Endothelial cell of umbilical vein (primary cell): ENCODE measurements at regions not wholly inside any gene's neighbourhood (a gene's known extent, or its start where the extent isn't known, plus 50 kb on each side); places are given as distances from the start of the nearest gene placed in this dataset.

Experiments
- BruUV-seq: library from RNA; stranded (reverse); fragments of 400-500 nt; replicated peaks from 2 replicates; lab custom pipeline; 2021; lab: Mats Ljungman, UMichigan
- CTCF ChIA-PET: fragments of 300-600, 350-600 bp; sonication (Branson Sonifier 250); formaldehyde crosslinking; loops from one replicate; lab custom pipeline; 2021; ENCODE audit warnings: antibody characterized with exemption, inconsistent platforms; lab: Charles Lee
- POLR2A ChIA-PET: fragments of 300-600, 350-600 bp; sonication (Branson Sonifier 250); formaldehyde crosslinking; loops from one replicate; lab custom pipeline; 2021; ENCODE audit warnings: antibody characterized with exemption, inconsistent platforms; lab: Charles Lee
- DNase-seq: peaks from one replicate; pipeline ENCODE4 v3.0.0-alpha.2; 2011; ENCODE audit warnings: low read depth, low spot score
- FAIRE-seq: peaks from 2 replicates; lab custom pipeline; 2011; peaks lifted over from hg19 to GRCh38; lab: Jason Lieb, UNC
- H2AFZ ChIP-seq: 2 replicates; pipeline ENCODE4 v1.6.0; 2012; ENCODE audit warnings: low read depth, low read length, control low read depth, inconsistent platforms
- H3K27ac ChIP-seq: 2 replicates; pipeline ENCODE4 v1.5.1; 2011; ENCODE audit warnings: low read depth, mild to moderate bottlenecking, control low read depth, low read length, moderate library complexity; ENCODE audit not compliant: insufficient read depth
- H3K27me3 ChIP-seq, 2 experiments: 2 replicates each; pipeline versions ENCODE4 v1.6.0 to v1.6.1; 2011; ENCODE audit warnings: low read length in 2 of 2, mixed read lengths in 1 of 2; ENCODE audit not compliant: control insufficient read depth in 2 of 2, insufficient read depth in 2 of 2
- H3K36me3 ChIP-seq, 2 experiments: 2 replicates in 1 of 2; 3 replicates in 1 of 2; pipeline ENCODE4 v1.5.1; 2011; ENCODE audit warnings: low read length in 2 of 2, mild to moderate bottlenecking in 1 of 2, moderate library complexity in 1 of 2; ENCODE audit not compliant: control insufficient read depth in 2 of 2, insufficient read depth in 2 of 2; ENCODE audit errors: extremely low read depth in 1 of 2
- H3K4me1 ChIP-seq: 3 replicates; pipeline ENCODE4 v1.5.1; 2011; ENCODE audit warnings: mild to moderate bottlenecking, low read length; ENCODE audit not compliant: control insufficient read depth, insufficient read depth; ENCODE audit errors: extremely low read depth
- H3K4me2 ChIP-seq: 2 replicates; pipeline ENCODE4 v1.6.1; 2011; ENCODE audit warnings: low read length, control low read depth, mixed read lengths; ENCODE audit not compliant: insufficient read depth
- H3K4me3 ChIP-seq, 3 experiments: fragments of 200-600 bp in 1 of 3; sonication (generic), shearing (Covaris generic) in 1 of 3; replicated peaks in 1 of 3; 2 replicates each; pipeline ENCODE4 v1.5.1; 2011 to 2016; ENCODE audit warnings: control low read depth in 3 of 3, low read length in 3 of 3, mild to moderate bottlenecking in 2 of 3, inconsistent platforms in 1 of 3, low read depth in 1 of 3, moderate library complexity in 1 of 3; ENCODE audit not compliant: insufficient read depth in 1 of 3
- H3K79me2 ChIP-seq: 2 replicates; pipeline ENCODE4 v1.6.0; 2012; ENCODE audit warnings: low read length, inconsistent platforms; ENCODE audit not compliant: control insufficient read depth, insufficient read depth
- H3K9ac ChIP-seq: replicated peaks from 2 replicates; pipeline ENCODE3; 2011; ENCODE audit warnings: low read length, control low read depth; ENCODE audit not compliant: insufficient read depth; ENCODE audit errors: extremely low read depth
- H3K9me1 ChIP-seq: replicated peaks from 3 replicates; pipeline ENCODE4 v1.6.0; 2011; ENCODE audit warnings: mild to moderate bottlenecking, low read length; ENCODE audit not compliant: control insufficient read depth, insufficient read depth; ENCODE audit errors: extremely low read depth
- H3K9me3 ChIP-seq: replicated peaks from 2 replicates; pipeline ENCODE4 v1.5.1; 2012; ENCODE audit warnings: low read length, inconsistent platforms; ENCODE audit not compliant: control insufficient read depth, insufficient read depth
- H4K20me1 ChIP-seq: replicated peaks from 2 replicates; pipeline ENCODE3; 2011; ENCODE audit warnings: mild to moderate bottlenecking, low read length; ENCODE audit not compliant: control insufficient read depth, insufficient read depth; ENCODE audit errors: extremely low read depth
- EZH2 ChIP-seq: IDR thresholded peaks from 2 replicates; pipeline ENCODE4 v1.6.1; 2012; ENCODE audit warnings: borderline replicate concordance, low read depth, mild to moderate bottlenecking, moderate library complexity, low read length, inconsistent platforms; ENCODE audit not compliant: severe bottlenecking
- FOS ChIP-seq: IDR thresholded peaks from 2 replicates; pipeline ENCODE4 v1.6.1; 2011; ENCODE audit warnings: mild to moderate bottlenecking, low read length, moderate library complexity, borderline replicate concordance; ENCODE audit not compliant: insufficient read depth
- GATA2 ChIP-seq: IDR thresholded peaks from 2 replicates; pipeline ENCODE4 v1.7.0; 2011; ENCODE audit warnings: low read depth, mild to moderate bottlenecking, moderate library complexity, mixed read lengths, low read length; ENCODE audit not compliant: insufficient read length, insufficient read depth
- JUN ChIP-seq: IDR thresholded peaks from 2 replicates; pipeline ENCODE4 v1.6.1; 2011; ENCODE audit warnings: borderline replicate concordance, low read depth; ENCODE audit not compliant: insufficient read length, insufficient read depth
- MAX ChIP-seq: IDR thresholded peaks from 2 replicates; pipeline ENCODE4 v1.6.1; 2011; ENCODE audit not compliant: insufficient read depth, insufficient read length
- MYC ChIP-seq: IDR thresholded peaks from one replicate; pipeline ENCODE4 v1.6.1; 2011; ENCODE audit warnings: mild to moderate bottlenecking, low read depth, low read length
- POLR2A ChIP-seq: IDR thresholded peaks from 2 replicates; pipeline ENCODE4 v1.6.1; 2012; ENCODE audit warnings: low read depth, mild to moderate bottlenecking, control low read depth, low read length
- POLR2AphosphoS5 ChIP-seq: IDR thresholded peaks from 2 replicates; pipeline ENCODE4 v1.6.1; 2012; ENCODE audit warnings: low read depth, mild to moderate bottlenecking, control low read depth, low read length, moderate library complexity; ENCODE audit not compliant: insufficient read depth
- dilution Hi-C: fragments of 300-500 bp; cut with MboI; formaldehyde crosslinking; loops from one replicate; pipeline ENCODE4 v1.15.0; 2019; ENCODE audit warnings: low sequenced_read_pairs; ENCODE audit not compliant: extremely low pct_ligation_motif_present
- intact Hi-C: fragments of 100-400 bp; cut with micrococcal nuclease; formaldehyde crosslinking; loops from one replicate; pipeline ENCODE4 v1.10.0; 2022
- TF ChIP-seq, protein P1 (sequence below), 2 donors: IDR thresholded peaks; 1 replicate in 1 of 2; 2 replicates in 1 of 2; pipeline ENCODE4 v1.5.1; 2011; ENCODE audit warnings: low read length in 2 of 2, mild to moderate bottlenecking in 2 of 2, moderate library complexity in 2 of 2, control low read depth in 1 of 2, inconsistent platforms in 1 of 2, low read depth in 1 of 2; ENCODE audit not compliant: insufficient read depth in 1 of 2; ENCODE audit errors: extremely low read depth in 1 of 2

DNA sequence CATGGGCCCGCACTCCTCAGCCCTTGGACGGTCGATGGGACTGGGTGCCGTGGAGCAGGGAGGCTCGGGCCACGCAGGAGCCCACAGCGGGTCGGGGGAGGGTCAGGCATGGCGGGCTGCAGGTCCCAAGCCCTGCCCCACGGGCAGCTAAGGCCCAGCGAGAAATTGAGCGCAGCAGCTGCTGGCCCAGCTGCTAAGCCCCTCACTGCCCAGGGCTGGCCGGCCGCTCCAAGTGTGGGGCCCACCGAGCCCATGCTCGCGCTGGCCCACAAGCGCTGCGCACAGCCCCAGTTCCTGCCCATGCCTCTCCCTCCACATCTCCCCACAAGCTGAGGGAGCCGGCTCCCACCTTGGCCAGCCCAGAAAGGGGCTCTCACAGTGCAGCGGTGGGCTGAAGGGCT lies 259.4 kb downstream of the VGLL3 start:
- Histone ChIP-seq H3K79me2 (no peaks in the 10 kb centered on the region), H3K9ac (no peak overlapping the region), H3K9me1 (no peaks in the 10 kb centered on the region), H4K20me1 (no peaks in the 10 kb centered on the region), H3K27me3 (no peaks in the 10 kb centered on the region), H3K36me3 (no peaks in the 10 kb centered on the region), H3K4me1 (no peaks in the 10 kb centered on the region), H2AFZ (no peak overlapping the region), H3K27ac (no peak overlapping the region), H3K4me3 (no peak overlapping the region), H3K9me3 (no peaks in the 10 kb centered on the region), H3K4me2 (no peak overlapping the region)
- dilution Hi-C loops = no loop called here
- BruUV-seq = no TSS peak
- ChIA-PET CTCF (no interaction called here), POLR2A (no interaction called here)
- no peak for FAIRE-seq
- TF ChIP-seq MYC (no peak), MAX (no peak), POLR2AphosphoS5 (no peak), POLR2A (no peak), EZH2 (no peak), FOS (no peak), JUN (no peak), GATA2 (no peak)
- TF ChIP-seq, protein P1, sequence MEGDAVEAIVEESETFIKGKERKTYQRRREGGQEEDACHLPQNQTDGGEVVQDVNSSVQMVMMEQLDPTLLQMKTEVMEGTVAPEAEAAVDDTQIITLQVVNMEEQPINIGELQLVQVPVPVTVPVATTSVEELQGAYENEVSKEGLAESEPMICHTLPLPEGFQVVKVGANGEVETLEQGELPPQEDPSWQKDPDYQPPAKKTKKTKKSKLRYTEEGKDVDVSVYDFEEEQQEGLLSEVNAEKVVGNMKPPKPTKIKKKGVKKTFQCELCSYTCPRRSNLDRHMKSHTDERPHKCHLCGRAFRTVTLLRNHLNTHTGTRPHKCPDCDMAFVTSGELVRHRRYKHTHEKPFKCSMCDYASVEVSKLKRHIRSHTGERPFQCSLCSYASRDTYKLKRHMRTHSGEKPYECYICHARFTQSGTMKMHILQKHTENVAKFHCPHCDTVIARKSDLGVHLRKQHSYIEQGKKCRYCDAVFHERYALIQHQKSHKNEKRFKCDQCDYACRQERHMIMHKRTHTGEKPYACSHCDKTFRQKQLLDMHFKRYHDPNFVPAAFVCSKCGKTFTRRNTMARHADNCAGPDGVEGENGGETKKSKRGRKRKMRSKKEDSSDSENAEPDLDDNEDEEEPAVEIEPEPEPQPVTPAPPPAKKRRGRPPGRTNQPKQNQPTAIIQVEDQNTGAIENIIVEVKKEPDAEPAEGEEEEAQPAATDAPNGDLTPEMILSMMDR (IDR thresholded peaks at IDR 0.05; ENCODE audit: extremely low read depth in 1 of 2, insufficient read depth in 1 of 2, low read depth in 1 of 2, low read length in 2 of 2) = no peak
- intact Hi-C loops = loop anchor here (10.0 kb wide), 1 partner anchor 837 kb away; no protein-coding TSS in a partner anchor
- no peak for DNase-seq
